Mesenchymal stem cell (in vitro differentiated cells and primary cell): ENCODE measurements at regions not wholly inside any gene's neighbourhood (a gene's known extent, or its start where the extent isn't known, plus 50 kb on each side); places are given as distances from the start of the nearest gene placed in this dataset.
"Not testable (repeated sequence)": the region's sequence is repeated elsewhere in the genome, so short reads cannot be mapped to it uniquely, and the experiment has no call there.

ENCODE experiments used
- DNase-seq: peaks from one replicate; pipeline ENCODE4 v3.0.0-alpha.2; 2013
- H2AFZ ChIP-seq: one replicate; pipeline ENCODE4 v1.6.1; 2013; ENCODE audit warnings: low read depth, mild to moderate bottlenecking, control low read depth, inconsistent platforms, low read length, moderate library complexity
- H2AK5ac ChIP-seq: 2 replicates; pipeline ENCODE4 v1.6.1; 2013; ENCODE audit warnings: low read length, moderate library complexity, mild to moderate bottlenecking, inconsistent platforms; ENCODE audit not compliant: severe bottlenecking
- H2BK120ac ChIP-seq: one replicate; pipeline ENCODE4 v1.6.1; 2013; ENCODE audit warnings: low read depth, mild to moderate bottlenecking, inconsistent platforms, low read length, moderate library complexity
- H2BK12ac ChIP-seq, 2 experiments: one replicate each; pipeline ENCODE4 v1.6.1; 2013; ENCODE audit warnings: inconsistent platforms in 2 of 2, low read length in 2 of 2, mild to moderate bottlenecking in 2 of 2, moderate library complexity in 2 of 2, control low read depth in 1 of 2
- H2BK15ac ChIP-seq: one replicate; pipeline ENCODE4 v1.6.1; 2013; ENCODE audit warnings: mild to moderate bottlenecking, low read depth, inconsistent platforms; ENCODE audit not compliant: poor library complexity, severe bottlenecking
- H2BK5ac ChIP-seq: 2 replicates; pipeline ENCODE4 v1.6.1; 2013; ENCODE audit warnings: low read depth, mild to moderate bottlenecking, low read length, control low read depth, inconsistent platforms; ENCODE audit not compliant: poor library complexity, severe bottlenecking
- H3K14ac ChIP-seq, 2 experiments: one replicate each; pipeline ENCODE4 v1.6.1; 2013; ENCODE audit warnings: inconsistent platforms in 2 of 2, low read length in 2 of 2, control low read depth in 1 of 2, mild to moderate bottlenecking in 1 of 2, moderate library complexity in 1 of 2
- H3K18ac ChIP-seq, 2 experiments: one replicate each; pipeline ENCODE4 v1.6.1; 2013; ENCODE audit warnings: inconsistent platforms in 2 of 2, low read length in 2 of 2, control low read depth in 1 of 2, low read depth in 1 of 2, mild to moderate bottlenecking in 1 of 2
- H3K23ac ChIP-seq, 2 experiments: one replicate each; pipeline ENCODE4 v1.6.1; 2013; ENCODE audit warnings: inconsistent platforms in 2 of 2, low read length in 2 of 2, mild to moderate bottlenecking in 2 of 2, moderate library complexity in 2 of 2, control low read depth in 1 of 2
- H3K27ac ChIP-seq: 2 replicates; pipeline ENCODE4 v1.5.1; 2013; ENCODE audit warnings: mild to moderate bottlenecking, moderate library complexity, low read length, control low read depth, inconsistent platforms; ENCODE audit not compliant: poor library complexity, severe bottlenecking
- H3K27me3 ChIP-seq, 2 experiments: 2 replicates each; pipeline versions ENCODE4 v1.6.1 to v1.7.0; 2013; ENCODE audit warnings: low read length in 2 of 2, mild to moderate bottlenecking in 2 of 2, moderate library complexity in 2 of 2, control low read depth in 1 of 2, inconsistent platforms in 1 of 2; ENCODE audit not compliant: control insufficient read depth in 1 of 2, insufficient read depth in 1 of 2
- H3K36me3 ChIP-seq, 2 experiments: 2 replicates each; pipeline versions ENCODE4 v1.6.1 to v1.7.0; 2013; ENCODE audit warnings: low read length in 2 of 2, control low read depth in 1 of 2, inconsistent platforms in 1 of 2, low read depth in 1 of 2, mild to moderate bottlenecking in 1 of 2; ENCODE audit not compliant: insufficient read depth in 2 of 2, control insufficient read depth in 1 of 2
- H3K4ac ChIP-seq, 2 experiments: one replicate each; pipeline ENCODE4 v1.6.1; 2013; ENCODE audit warnings: inconsistent platforms in 2 of 2, low read length in 2 of 2, mild to moderate bottlenecking in 2 of 2, moderate library complexity in 2 of 2, control low read depth in 1 of 2, low read depth in 1 of 2
- H3K4me1 ChIP-seq: 2 replicates; pipeline ENCODE4 v1.6.1; 2013; ENCODE audit warnings: low read depth, low read length, control low read depth; ENCODE audit not compliant: control insufficient read depth, insufficient read depth
- H3K4me2 ChIP-seq: 2 replicates; pipeline ENCODE4 v1.6.1; 2013; ENCODE audit warnings: low read length, mild to moderate bottlenecking, inconsistent platforms; ENCODE audit not compliant: poor library complexity, severe bottlenecking
- H3K4me3 ChIP-seq, 2 experiments: 2 replicates each; pipeline versions ENCODE4 v1.5.1 to v1.7.0; 2013; ENCODE audit warnings: low read length in 2 of 2, mild to moderate bottlenecking in 2 of 2, control low read depth in 1 of 2, low read depth in 1 of 2; ENCODE audit not compliant: insufficient read depth in 1 of 2
- H3K79me1 ChIP-seq: replicated peaks from 2 replicates; pipeline ENCODE4 v1.6.1; 2013; ENCODE audit warnings: mild to moderate bottlenecking, control low read depth, low read length, inconsistent platforms; ENCODE audit not compliant: poor library complexity, severe bottlenecking
- H3K9ac ChIP-seq: 2 replicates; pipeline ENCODE4 v1.7.0; 2013; ENCODE audit warnings: mild to moderate bottlenecking, low read length, moderate library complexity
- H3K9me3 ChIP-seq: 2 replicates; pipeline ENCODE4 v1.7.0; 2013; ENCODE audit warnings: mild to moderate bottlenecking, low read length; ENCODE audit not compliant: control insufficient read depth
- H4K8ac ChIP-seq: one replicate; pipeline ENCODE4 v1.6.1; 2013; ENCODE audit warnings: inconsistent platforms, mild to moderate bottlenecking, low read length, moderate library complexity
- H4K91ac ChIP-seq: one replicate; pipeline ENCODE4 v1.6.1; 2013; ENCODE audit warnings: mild to moderate bottlenecking, low read length, inconsistent platforms
- WGBS: methylation state at CpG from one replicate; pipeline ENCODE4 v1.1.7; 2013; ENCODE audit warnings: mixed read lengths; 5-methylcytosine and 5-hydroxymethylcytosine counted together

DNA sequence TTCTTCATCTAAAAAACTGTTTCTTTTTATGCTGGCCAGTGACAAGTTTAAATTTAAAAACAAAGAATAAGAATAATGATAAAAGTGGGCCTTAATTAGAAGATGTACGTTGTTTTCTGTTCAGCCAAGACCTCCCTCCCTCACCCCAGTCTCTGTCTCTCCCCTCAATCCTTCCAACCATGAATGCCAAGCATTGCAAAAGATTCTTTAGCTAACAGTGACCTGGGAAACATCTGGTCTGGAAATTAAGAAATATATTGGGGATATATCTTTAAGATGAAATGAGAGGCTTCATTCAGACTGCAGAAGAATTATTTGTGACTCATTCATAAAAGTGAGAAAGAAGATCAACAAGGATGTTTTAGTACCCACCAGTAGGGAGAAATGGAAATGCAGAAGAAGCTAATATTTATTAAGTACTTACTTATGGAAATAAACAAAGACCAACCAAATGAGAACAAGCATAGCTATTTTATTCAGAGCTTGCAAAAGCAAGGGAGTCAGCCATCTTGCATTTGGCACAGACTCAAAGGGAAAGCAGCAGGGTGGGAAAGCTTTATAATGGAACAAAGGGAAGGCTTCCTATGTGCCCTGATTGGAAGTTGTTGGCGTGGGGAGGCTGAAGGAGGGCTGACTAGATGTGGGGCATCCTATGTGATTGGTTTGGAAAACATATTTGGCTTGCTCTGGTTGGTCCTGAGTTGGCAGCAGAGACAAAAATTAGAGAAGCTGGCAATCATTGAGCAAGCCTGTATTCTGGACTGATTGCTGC is 595.4 kb upstream of the GHITM start:
- Histone ChIP-seq H4K8ac (peak overlapping the region; percentile 81), H3K23ac (no peak overlapping the region), H2BK15ac (peak overlapping the region; percentile 26), H2AK5ac (peak overlapping the region; percentile 100), H3K79me1 (no peaks in the 10 kb centered on the region), H3K27me3 (no peaks in the 10 kb centered on the region), H3K14ac (no peak overlapping the region), H4K91ac (peak overlapping the region; percentile 69), H2BK120ac (no peak overlapping the region), H3K27ac (peak overlapping the region; percentile 99), H2AFZ (no peak overlapping the region), H2BK5ac (peak overlapping the region; percentile 95), H3K4me2 (no peak overlapping the region), H3K36me3 (no peaks in the 10 kb centered on the region), H3K4ac (peak overlapping the region; percentile 24 to 64), H3K4me3 (no peak overlapping the region), H3K9me3 (peaks cover under 1% of the 10 kb centered on the region), H2BK12ac (peak overlapping the region; percentile 86 to 94), H3K4me1 (peaks cover 7% of the 10 kb centered on the region), H3K9ac (peak overlapping the region; percentile 28), H3K18ac (peak overlapping the region; percentile 72 to 90)
- WGBS, result 91% methylated on average over 2 of the region's 2 CpGs
- DNase-seq, result peak; percentile 35

DNA sequence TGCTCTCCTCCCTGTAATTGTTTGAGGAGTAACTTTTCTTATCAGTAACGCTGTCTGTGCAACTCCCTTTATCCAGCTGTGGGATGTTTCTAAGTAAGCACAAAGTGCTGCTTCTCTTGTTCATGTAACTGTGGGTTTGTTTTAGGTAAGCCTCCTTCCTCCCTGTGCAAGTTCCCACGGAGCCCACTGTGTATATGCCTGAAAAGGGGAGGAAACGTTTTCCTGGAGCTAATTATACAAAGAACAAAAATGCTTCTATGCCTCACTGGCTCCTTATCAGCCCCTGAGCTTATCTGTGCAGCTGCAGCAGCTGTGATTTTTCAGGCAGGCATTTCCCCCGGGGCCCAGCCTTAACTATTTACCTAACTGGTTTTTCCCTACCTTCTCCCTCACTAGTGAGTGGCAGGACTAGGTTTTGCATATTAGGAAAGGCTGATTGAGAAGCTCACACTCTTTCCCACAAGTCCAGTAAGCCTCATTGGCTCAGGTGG is 593.4 kb upstream of the GHITM start:
- Histone ChIP-seq H3K4me1 (peaks cover 6% of the 10 kb centered on the region), H2BK5ac (peak overlapping the region; percentile 1), H3K18ac (no peak overlapping the region), H4K91ac (no peak overlapping the region), H2BK15ac (no peak overlapping the region), H2AK5ac (no peak overlapping the region), H3K23ac (no peak overlapping the region), H3K4ac (peak overlapping the region in 1 of 2 experiments; percentile 17), H3K36me3 (no peaks in the 10 kb centered on the region), H3K4me2 (no peak overlapping the region), H3K14ac (no peak overlapping the region), H3K9me3 (peaks cover 4% of the 10 kb centered on the region), H2BK12ac (no peak overlapping the region), H3K9ac (no peak overlapping the region), H2BK120ac (no peak overlapping the region), H2AFZ (no peak overlapping the region), H3K4me3 (no peak overlapping the region), H3K79me1 (no peaks in the 10 kb centered on the region), H3K27ac (no peak overlapping the region), H3K27me3 (no peaks in the 10 kb centered on the region), H4K8ac (no peak overlapping the region)
- no peak for DNase-seq
- WGBS, result 20% methylated on average over 3 of the region's 4 CpGs

DNA sequence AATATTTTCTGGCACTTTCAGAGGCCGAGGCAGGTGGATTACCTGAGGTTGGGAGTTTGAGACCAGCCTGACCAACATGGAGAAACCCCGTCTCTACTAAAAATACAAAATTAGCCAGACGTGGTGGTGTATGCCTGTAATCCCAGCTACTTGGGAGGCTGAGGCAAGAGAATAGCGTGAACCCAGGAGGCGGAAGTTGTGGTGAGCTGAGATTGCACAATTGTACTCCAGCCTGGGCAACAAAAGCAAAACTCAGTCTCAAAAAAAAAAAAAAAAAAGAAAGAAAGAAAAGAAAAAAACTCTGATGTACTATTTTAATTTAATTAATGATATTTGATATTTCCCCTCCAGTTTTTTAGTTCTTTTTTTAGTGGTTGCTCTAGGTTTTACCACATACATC is 588.1 kb upstream of the GHITM start:
- not testable (repeated sequence) for H2BK120ac ChIP-seq, H2BK5ac ChIP-seq, H3K9me3 ChIP-seq, H3K18ac ChIP-seq, H2AFZ ChIP-seq, H3K4ac ChIP-seq, H3K23ac ChIP-seq, H2BK12ac ChIP-seq, H3K4me2 ChIP-seq, H3K9ac ChIP-seq, H3K27me3 ChIP-seq, H3K14ac ChIP-seq, H3K4me1 ChIP-seq, H3K36me3 ChIP-seq, H3K79me1 ChIP-seq, DNase-seq, H2BK15ac ChIP-seq, H4K8ac ChIP-seq, H3K4me3 ChIP-seq, H2AK5ac ChIP-seq, H3K27ac ChIP-seq, H4K91ac ChIP-seq
- no CpG with 5 or more reads among the region's 5 CpGs for WGBS

DNA sequence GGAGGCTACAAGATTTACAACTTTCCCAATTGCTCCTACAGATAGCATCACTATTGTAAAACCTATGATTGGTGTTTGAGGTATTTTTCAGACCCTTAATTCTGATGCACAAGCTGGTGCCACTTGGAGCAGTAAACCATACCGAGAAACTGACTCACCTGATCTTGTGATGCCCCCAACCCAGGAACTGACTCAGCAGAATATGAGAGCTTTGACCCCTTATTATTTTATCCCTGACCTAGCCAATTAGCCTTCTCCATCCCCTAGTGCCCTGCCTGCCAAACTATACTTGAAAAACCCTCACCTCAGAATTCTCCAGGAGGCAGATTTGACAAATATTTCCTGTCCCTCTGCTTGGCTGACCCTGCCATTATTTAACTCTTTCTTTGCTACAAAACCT is 585.9 kb upstream of the GHITM start:
- 29% methylated on average over 1 of the region's 1 CpG for WGBS
- Histone ChIP-seq H3K36me3 (no peaks in the 10 kb centered on the region), H2AK5ac (no peak overlapping the region), H2BK5ac (no peak overlapping the region), H4K91ac (no peak overlapping the region), H2AFZ (no peak overlapping the region), H4K8ac (no peak overlapping the region), H2BK120ac (no peak overlapping the region), H3K4me3 (no peak overlapping the region), H3K4me2 (no peak overlapping the region), H3K18ac (no peak overlapping the region), H3K14ac (no peak overlapping the region), H3K9ac (no peak overlapping the region), H3K9me3 (peaks cover 4% of the 10 kb centered on the region), H3K79me1 (no peaks in the 10 kb centered on the region), H3K4me1 (no peaks in the 10 kb centered on the region), H3K23ac (no peak overlapping the region), H3K27me3 (no peaks in the 10 kb centered on the region), H3K27ac (no peak overlapping the region), H2BK12ac (no peak overlapping the region), H2BK15ac (no peak overlapping the region), H3K4ac (no peak overlapping the region)
- DNase-seq, result no peak
